Keratinocyte (primary cell): ENCODE measurements at regions not wholly inside any gene's neighbourhood (a gene's known extent, or its start where the extent isn't known, plus 50 kb on each side); places are given as distances from the start of the nearest gene placed in this dataset.

Source experiments
- EZH2 ChIP-seq: IDR thresholded peaks from one replicate; pipeline ENCODE4 v1.6.1; 2012; ENCODE audit warnings: inconsistent platforms, mild to moderate bottlenecking, low read length, moderate library complexity
- TF ChIP-seq, protein P1 (sequence below), 3 experiments: IDR thresholded peaks in 1 of 3; conservative IDR thresholded peaks in 1 of 3; optimal IDR thresholded peaks in 1 of 3; 2 replicates in 2 of 3; 3 replicates in 1 of 3; pipeline versions ENCODE3 to v1.5.1; 2011; ENCODE audit warnings: low read length in 3 of 3, mild to moderate bottlenecking in 3 of 3, moderate library complexity in 2 of 3, control low read depth in 1 of 3, inconsistent platforms in 1 of 3; ENCODE audit not compliant: insufficient read depth in 2 of 3; ENCODE audit errors: extremely low read depth in 1 of 3

DNA sequence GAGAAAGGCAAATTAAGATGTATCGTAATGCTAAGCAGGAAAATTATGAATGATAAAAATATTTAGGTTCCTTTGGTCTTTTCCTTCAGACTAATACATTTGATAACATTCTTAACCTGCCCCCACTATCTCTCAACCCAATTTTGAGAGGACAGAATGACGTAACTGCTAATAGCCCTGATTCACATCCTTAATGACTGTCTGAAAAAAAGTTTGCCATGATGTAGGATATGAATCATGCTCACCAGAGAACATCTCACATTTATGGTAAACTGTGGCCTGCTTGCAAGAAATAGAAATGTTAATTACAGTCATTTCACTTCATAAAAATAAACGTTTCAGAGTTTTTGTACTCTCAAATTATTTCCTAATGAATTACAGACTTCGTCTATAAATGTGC, 128.0 kb upstream of the VEGFC start:
- TF ChIP-seq, protein P1, sequence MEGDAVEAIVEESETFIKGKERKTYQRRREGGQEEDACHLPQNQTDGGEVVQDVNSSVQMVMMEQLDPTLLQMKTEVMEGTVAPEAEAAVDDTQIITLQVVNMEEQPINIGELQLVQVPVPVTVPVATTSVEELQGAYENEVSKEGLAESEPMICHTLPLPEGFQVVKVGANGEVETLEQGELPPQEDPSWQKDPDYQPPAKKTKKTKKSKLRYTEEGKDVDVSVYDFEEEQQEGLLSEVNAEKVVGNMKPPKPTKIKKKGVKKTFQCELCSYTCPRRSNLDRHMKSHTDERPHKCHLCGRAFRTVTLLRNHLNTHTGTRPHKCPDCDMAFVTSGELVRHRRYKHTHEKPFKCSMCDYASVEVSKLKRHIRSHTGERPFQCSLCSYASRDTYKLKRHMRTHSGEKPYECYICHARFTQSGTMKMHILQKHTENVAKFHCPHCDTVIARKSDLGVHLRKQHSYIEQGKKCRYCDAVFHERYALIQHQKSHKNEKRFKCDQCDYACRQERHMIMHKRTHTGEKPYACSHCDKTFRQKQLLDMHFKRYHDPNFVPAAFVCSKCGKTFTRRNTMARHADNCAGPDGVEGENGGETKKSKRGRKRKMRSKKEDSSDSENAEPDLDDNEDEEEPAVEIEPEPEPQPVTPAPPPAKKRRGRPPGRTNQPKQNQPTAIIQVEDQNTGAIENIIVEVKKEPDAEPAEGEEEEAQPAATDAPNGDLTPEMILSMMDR (optimal IDR thresholded peaks at IDR 0.05 in 1 of 3, IDR thresholded peaks at IDR 0.05 in 1 of 3, conservative IDR thresholded peaks at IDR 0.05 in 1 of 3; ENCODE audit: extremely low read depth in 1 of 3, insufficient read depth in 2 of 3, low read length in 3 of 3), result no peak
- TF ChIP-seq EZH2, result no peak
